HG03442 (cell line): ENCODE measurements at regions not wholly inside any gene's neighbourhood (a gene's known extent, or its start where the extent isn't known, plus 50 kb on each side); places are given as distances from the start of the nearest gene placed in this dataset.

ENCODE experiments used
- ATAC-seq: cut with Tn5 transposase; IDR thresholded peaks from one replicate; pipeline ENCODE4 v1.9.1; 2021; ENCODE audit warnings: mild to moderate bottlenecking, moderate library complexity; ENCODE audit not compliant: unreplicated experiment

- ATAC-seq, result no peak
Observed at GRCh38 chr1:218525451-218526197, 180.5 kb downstream of the TGFB2 start.

- ATAC-seq, result no peak
Observed at GRCh38 chr1:218526198-218526580, 181.1 kb downstream of the TGFB2 start.

- no peak for ATAC-seq
Observed at GRCh38 chr1:218527737-218528136, 182.6 kb downstream of the TGFB2 start.

- ATAC-seq, result no peak
Observed at GRCh38 chr1:218529646-218530300, 184.6 kb downstream of the TGFB2 start.

GRCh38 chr1:218531936-218532335, 186.8 kb downstream of the TGFB2 start:
- ATAC-seq, result no peak

- ATAC-seq, result no peak
Observed at GRCh38 chr1:218536296-218536986, 191.3 kb downstream of the TGFB2 start.

- no peak for ATAC-seq
Observed at GRCh38 chr1:218537122-218537913, 192.2 kb downstream of the TGFB2 start.

- ATAC-seq, result no peak
Observed at GRCh38 chr1:218538341-218538740, 193.2 kb downstream of the TGFB2 start.

GRCh38 chr1:218546314-218546713, 201.2 kb downstream of the TGFB2 start:
- ATAC-seq, result no peak

- no peak for ATAC-seq
Observed at GRCh38 chr1:218547957-218548730, 203.0 kb downstream of the TGFB2 start.

GRCh38 chr1:218548764-218549163, 203.6 kb downstream of the TGFB2 start:
- no peak for ATAC-seq

- ATAC-seq, result no peak
Observed at GRCh38 chr1:218553197-218553596, 208.1 kb downstream of the TGFB2 start.

- ATAC-seq, result no peak
Observed at GRCh38 chr1:218556016-218556415, 210.9 kb downstream of the TGFB2 start.

- ATAC-seq, result no peak
Observed at GRCh38 chr1:218557731-218558130, 212.6 kb downstream of the TGFB2 start.

GRCh38 chr1:218558271-218558810, 213.2 kb downstream of the TGFB2 start:
- no peak for ATAC-seq

- no peak for ATAC-seq
Observed at GRCh38 chr1:218565377-218565776, 220.2 kb downstream of the TGFB2 start.

GRCh38 chr1:218568962-218569550, 223.9 kb downstream of the TGFB2 start:
- ATAC-seq, result no peak

- no peak for ATAC-seq
Observed at GRCh38 chr1:218570456-218570855, 225.3 kb downstream of the TGFB2 start.

GRCh38 chr1:218571491-218571890, 226.4 kb downstream of the TGFB2 start:
- no peak for ATAC-seq

GRCh38 chr1:218572050-218572449, 226.9 kb downstream of the TGFB2 start:
- ATAC-seq, result no peak
